Kidney (tissue), 13 donors: ENCODE measurements at regions not wholly inside any gene's neighbourhood (a gene's known extent, or its start where the extent isn't known, plus 50 kb on each side); places are given as distances from the start of the nearest gene placed in this dataset.
"Not testable (repeated sequence)": the region's sequence is repeated elsewhere in the genome, so short reads cannot be mapped to it uniquely, and the experiment has no call there.

Experiments
- DNase-seq, 5 donors: peaks; one replicate each; pipeline ENCODE4 v3.0.0-alpha.2; 2013 to 2020
- FAIRE-seq: peaks from 2 replicates; lab custom pipeline; 2012; peaks lifted over from hg19 to GRCh38; lab: Jason Lieb, UNC
- H3K27ac ChIP-seq, 2 donors: one replicate each; pipeline ENCODE4 v1.7.0; 2013; ENCODE audit warnings: low read depth in 2 of 2, low read length in 2 of 2, inconsistent platforms in 1 of 2
- H3K27me3 ChIP-seq: one replicate; pipeline ENCODE4 v1.7.1; 2013; ENCODE audit warnings: low read length, inconsistent platforms; ENCODE audit not compliant: control insufficient read depth, insufficient read depth
- H3K36me3 ChIP-seq, 3 donors: one replicate each; pipeline versions ENCODE4 v1.7.0 to v1.7.1; 2013; ENCODE audit warnings: low read length in 3 of 3, control low read depth in 1 of 3, inconsistent platforms in 1 of 3; ENCODE audit not compliant: insufficient read depth in 3 of 3, control insufficient read depth in 2 of 3
- H3K4me1 ChIP-seq, 3 donors: one replicate each; pipeline versions ENCODE4 v1.7.0 to v1.7.1; 2013; ENCODE audit warnings: low read length in 3 of 3, inconsistent platforms in 1 of 3, low read depth in 1 of 3; ENCODE audit not compliant: control insufficient read depth in 2 of 3, insufficient read depth in 2 of 3
- H3K4me3 ChIP-seq, 3 donors: one replicate each; pipeline versions ENCODE4 v1.7.0 to v1.8.1; 2013; ENCODE audit warnings: low read length in 3 of 3, control low read depth in 1 of 3, inconsistent platforms in 1 of 3
- H3K9ac ChIP-seq, 3 donors: one replicate each; pipeline versions ENCODE4 v1.7.0 to v1.7.1; 2013; ENCODE audit warnings: low read length in 3 of 3, control low read depth in 1 of 3, inconsistent platforms in 1 of 3
- H3K9me3 ChIP-seq, 3 donors: one replicate each; pipeline versions ENCODE4 v1.7.0 to v1.7.1; 2013; ENCODE audit warnings: low read length in 3 of 3, control low read depth in 1 of 3, inconsistent platforms in 1 of 3; ENCODE audit not compliant: control insufficient read depth in 2 of 3, insufficient read depth in 1 of 3
- CTCF ChIP-seq: IDR thresholded peaks from 3 replicates; pipeline ENCODE4 v1.5.1; 2012; ENCODE audit warnings: mild to moderate bottlenecking, moderate library complexity, borderline replicate concordance; ENCODE audit not compliant: insufficient read depth; ENCODE audit errors: extremely low read depth
- intact Hi-C: fragments of 100-400 bp; cut with DNase I; formaldehyde crosslinking; loops from one replicate; pipeline ENCODE4 v1.11.1; 2022
- donor health status: control.
- donor health status: control.
- donor health status: control.
- donor health status: control.
- donor health status: control.
- donor health status: DM: yes; HTN: yes; CAD: no.
- donor health status: Normal renal cell carcinoma (clear cell type).

DNA sequence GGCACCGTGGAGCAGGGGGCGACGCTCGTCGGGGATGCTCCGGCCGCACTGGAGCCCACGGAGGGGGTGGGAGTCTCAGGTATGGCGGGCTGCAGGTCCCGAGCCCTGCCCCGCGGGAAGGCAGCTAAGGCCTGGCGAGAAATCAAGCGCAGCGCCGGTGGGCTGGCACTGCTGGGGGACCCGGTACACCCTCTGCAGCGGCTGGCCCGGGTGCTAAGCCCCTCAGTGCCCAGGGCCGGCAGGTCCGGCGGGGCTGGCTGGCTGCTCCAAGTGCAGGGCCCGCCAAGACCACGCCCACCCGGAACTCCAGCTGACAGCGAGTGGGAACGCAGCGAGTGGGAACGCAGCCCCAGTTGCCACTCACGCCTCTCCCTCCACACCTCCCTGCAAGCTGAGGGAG, 676.4 kb downstream of the SI start:
- H3K9ac ChIP-seq: no peak overlapping the region
- intact Hi-C loops: no loop called here
- H3K27ac ChIP-seq: no peak overlapping the region
- H3K4me1 ChIP-seq: no peaks in the 10 kb centered on the region
- FAIRE-seq (no peak), DNase-seq (peak in 1 of 5 donors; percentile 57)
- H3K27me3 ChIP-seq: no peaks in the 10 kb centered on the region
- no peak overlapping the region for H3K4me3 ChIP-seq
- TF ChIP-seq CTCF: no peak
- H3K36me3 ChIP-seq: no peaks in the 10 kb centered on the region
- no peaks in the 10 kb centered on the region for H3K9me3 ChIP-seq

DNA sequence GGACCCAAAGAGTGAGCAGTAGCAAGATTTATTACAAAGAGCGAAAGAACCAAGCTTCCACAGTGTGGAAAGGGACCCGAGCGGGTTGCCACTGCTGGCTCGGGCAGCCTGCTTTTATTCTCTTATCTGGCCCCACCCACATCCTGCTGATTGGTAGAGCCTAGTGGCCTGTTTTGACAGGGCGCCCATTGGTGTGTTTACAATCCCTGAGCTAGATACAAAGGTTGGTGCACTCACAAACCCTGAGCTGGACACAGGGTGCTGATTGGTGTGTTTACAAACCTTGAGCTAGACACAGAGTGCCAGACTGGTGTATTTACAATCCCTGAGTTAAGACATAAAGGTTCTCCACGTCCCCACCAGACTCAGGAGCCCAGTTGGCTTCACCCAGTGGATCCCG, 676.9 kb downstream of the SI start:
- H3K27me3 ChIP-seq, H3K9ac ChIP-seq, H3K4me3 ChIP-seq, intact Hi-C loops, H3K27ac ChIP-seq, DNase-seq, FAIRE-seq, H3K36me3 ChIP-seq, H3K4me1 ChIP-seq, H3K9me3 ChIP-seq: not testable (repeated sequence)

GRCh38 chr3:164397462-164397861, 680.8 kb downstream of the SI start:
- no peak for FAIRE-seq
- no peak for DNase-seq
- Histone ChIP-seq H3K27ac (no peak overlapping the region), H3K27me3 (no peaks in the 10 kb centered on the region), H3K4me1 (no peaks in the 10 kb centered on the region), H3K9me3 (no peaks in the 10 kb centered on the region), H3K4me3 (no peak overlapping the region), H3K36me3 (no peaks in the 10 kb centered on the region), H3K9ac (no peak overlapping the region)
- TF ChIP-seq CTCF: no peak
- intact Hi-C loops: no loop called here

DNA sequence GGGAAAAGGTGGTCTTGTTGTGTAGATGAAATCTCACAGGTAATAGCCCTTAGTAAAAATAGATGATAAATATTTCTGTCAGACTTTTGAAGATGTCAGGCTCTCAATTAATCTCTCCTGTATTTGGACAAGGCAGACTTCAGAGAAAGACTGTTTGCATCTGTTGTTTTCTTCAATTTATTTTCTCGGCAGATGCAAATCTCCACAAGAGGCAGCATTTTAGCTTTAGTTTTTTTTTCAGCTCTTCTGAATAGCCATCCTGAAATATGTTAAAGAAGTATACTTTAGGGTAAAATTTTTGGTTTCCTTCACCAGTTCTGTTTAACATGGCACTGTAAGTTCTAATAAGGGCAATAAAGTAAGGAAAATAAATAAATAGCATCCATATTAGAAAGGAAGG, 685.1 kb downstream of the SI start:
- FAIRE-seq: no peak
- Histone ChIP-seq H3K4me3 (no peak overlapping the region), H3K27me3 (no peaks in the 10 kb centered on the region), H3K36me3 (no peaks in the 10 kb centered on the region), H3K27ac (no peak overlapping the region), H3K9ac (no peak overlapping the region), H3K9me3 (no peaks in the 10 kb centered on the region), H3K4me1 (no peaks in the 10 kb centered on the region)
- DNase-seq: no peak
- TF ChIP-seq CTCF: no peak
- intact Hi-C loops: no loop called here
